H1 (cell line): ENCODE measurements at regions not wholly inside any gene's neighbourhood (a gene's known extent, or its start where the extent isn't known, plus 50 kb on each side); places are given as distances from the start of the nearest gene placed in this dataset.

ENCODE experiments used
- NANOG ChIP-seq: IDR thresholded peaks from 2 replicates; pipeline ENCODE4 v1.6.1; 2011; ENCODE audit warnings: low read length, low read depth, mild to moderate bottlenecking, inconsistent platforms; ENCODE audit not compliant: insufficient read depth, poor library complexity, severe bottlenecking
- RBBP5 ChIP-seq: IDR thresholded peaks from 2 replicates; pipeline ENCODE4 v1.7.1; 2012; ENCODE audit warnings: low read depth, mild to moderate bottlenecking, inconsistent platforms, low read length, moderate library complexity, borderline replicate concordance
- SIN3A ChIP-seq, 2 experiments: IDR thresholded peaks in 1 of 2; conservative IDR thresholded peaks in 1 of 2; 2 replicates each; pipeline ENCODE4 v1.6.1; 2011 to 2012; ENCODE audit warnings: low read length in 2 of 2, improper control_type of control experiment in 1 of 2, low read depth in 1 of 2, mild to moderate bottlenecking in 1 of 2
- SRF ChIP-seq: IDR thresholded peaks from 2 replicates; pipeline ENCODE4 v1.6.1; 2011; ENCODE audit warnings: mild to moderate bottlenecking, low read depth, low read length, moderate library complexity
- SUZ12 ChIP-seq: fragments of 200-600 bp; sonication (generic); IDR thresholded peaks from 2 replicates; pipeline ENCODE4 v1.6.1; 2012; ENCODE audit warnings: mild to moderate bottlenecking, inconsistent platforms, low read length, moderate library complexity, mixed read lengths
- TEAD4 ChIP-seq: IDR thresholded peaks from 2 replicates; pipeline ENCODE4 v1.6.1; 2012; ENCODE audit warnings: low read depth, low read length, inconsistent platforms, mixed read lengths

DNA sequence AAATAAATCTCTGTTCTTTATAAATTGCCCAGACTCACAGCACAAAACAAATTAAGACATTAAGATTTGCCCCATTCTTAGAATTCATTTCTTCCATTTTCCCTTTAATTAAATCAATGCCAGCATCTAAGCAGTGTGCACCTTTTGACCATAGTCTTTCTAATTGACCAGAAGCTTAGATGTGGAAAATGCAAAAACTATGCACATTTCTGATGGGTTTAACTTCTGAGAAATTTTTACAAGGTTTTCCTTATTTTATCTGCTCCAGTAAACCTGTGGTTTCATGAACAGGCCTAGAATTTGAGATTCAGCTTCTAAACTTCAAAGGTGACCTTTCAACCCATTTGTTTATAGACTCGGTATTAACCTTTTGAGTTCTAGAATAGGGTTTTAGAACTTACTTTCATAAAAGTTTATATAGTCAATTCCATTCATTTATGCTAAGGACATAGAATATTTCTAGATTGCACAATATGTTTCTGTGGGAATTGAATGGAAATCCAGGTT is 437.8 kb upstream of the HSF2 start (continued):
- TF ChIP-seq NANOG (no peak), SIN3A (conservative IDR thresholded peaks at IDR 0.05 in 1 of 2, IDR thresholded peaks at IDR 0.05 in 1 of 2; ENCODE audit: low read depth in 1 of 2, low read length in 2 of 2) (no peak), TEAD4 (no peak), SUZ12 (no peak), RBBP5 (no peak), SRF (no peak)
- TF ChIP-seq, all 59 proteins: peak for 0
